Mammary epithelial cell (primary cell): ENCODE measurements at regions not wholly inside any gene's neighbourhood (a gene's known extent, or its start where the extent isn't known, plus 50 kb on each side); places are given as distances from the start of the nearest gene placed in this dataset.

ENCODE experiments used
- CTCF ChIP-seq, 2 donors: IDR thresholded peaks in 1 of 2; conservative IDR thresholded peaks in 1 of 2; 2 replicates each; pipeline ENCODE4 v1.5.1; 2011 to 2012; ENCODE audit warnings: inconsistent platforms in 2 of 2, low read length in 2 of 2, mild to moderate bottlenecking in 2 of 2, control low read depth in 1 of 2, low read depth in 1 of 2; ENCODE audit not compliant: insufficient read depth in 1 of 2; ENCODE audit errors: extremely low read depth in 1 of 2
- EZH2 ChIP-seq: IDR thresholded peaks from 2 replicates; pipeline ENCODE4 v1.6.1; 2012; ENCODE audit warnings: low read length, inconsistent platforms, borderline replicate concordance

- TF ChIP-seq CTCF (conservative IDR thresholded peaks at IDR 0.05 in 1 of 2, IDR thresholded peaks at IDR 0.05 in 1 of 2; ENCODE audit: extremely low read depth in 1 of 2, insufficient read depth in 1 of 2, low read depth in 1 of 2, low read length in 2 of 2) (no peak), EZH2 (no peak)
Measured at GRCh38 chr22:19634226-19634975, 79.9 kb upstream of the SEPTIN5 start.
